Panc1 (cell line): ENCODE measurements at regions not wholly inside any gene's neighbourhood (a gene's known extent, or its start where the extent isn't known, plus 50 kb on each side); places are given as distances from the start of the nearest gene placed in this dataset.
"Not testable (repeated sequence)": the region's sequence is repeated elsewhere in the genome, so short reads cannot be mapped to it uniquely, and the experiment has no call there.

Experiments
- CTCF ChIP-seq: fragments of 450-650 bp; IDR thresholded peaks from 2 replicates; pipeline ENCODE4 v1.5.1; 2017; ENCODE audit warnings: mild to moderate bottlenecking
- REST ChIP-seq, 2 experiments: IDR thresholded peaks; 2 replicates each; pipeline ENCODE4 v1.6.1; 2011 to 2012; ENCODE audit warnings: low read depth in 2 of 2, control low read depth in 1 of 2, low read length in 1 of 2, mild to moderate bottlenecking in 1 of 2, moderate library complexity in 1 of 2; ENCODE audit not compliant: insufficient read depth in 1 of 2

DNA sequence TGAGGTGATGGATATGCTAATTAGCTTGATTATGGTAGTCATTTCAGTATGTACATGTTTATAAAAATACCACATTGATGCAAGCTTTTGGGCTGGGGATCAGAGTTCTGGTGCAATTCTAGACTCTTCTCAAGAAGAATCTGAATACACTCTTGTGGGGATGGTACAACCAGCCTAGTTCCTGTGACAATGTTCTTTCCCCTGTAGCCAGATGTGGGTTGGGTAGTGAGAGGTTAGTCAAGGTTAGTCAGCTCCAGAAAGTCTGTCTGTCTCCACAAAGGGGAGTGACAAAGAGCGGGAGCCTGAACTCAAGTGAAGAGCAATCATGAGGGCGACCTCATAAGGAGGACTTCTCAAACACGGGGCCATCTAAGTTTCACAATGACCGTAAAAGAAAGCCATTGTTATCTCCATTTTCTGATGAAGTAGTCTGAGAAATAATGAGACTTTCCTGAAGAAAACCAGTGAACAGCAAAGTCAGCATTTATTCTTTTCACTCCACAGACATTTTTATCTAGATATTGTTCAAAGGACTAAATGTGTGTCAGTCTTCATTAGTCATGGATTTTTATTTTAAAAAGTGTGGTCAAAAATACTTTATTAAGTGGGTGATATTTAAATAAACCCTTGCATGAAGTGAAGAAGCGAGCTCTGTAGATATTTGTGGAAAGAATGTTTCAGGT lies 209.5 kb downstream of the SPATA31A6 start:
- TF ChIP-seq CTCF; REST (IDR thresholded peaks at IDR 0.05; ENCODE audit: insufficient read depth in 1 of 2, low read depth in 2 of 2, low read length in 1 of 2): not testable (repeated sequence)
